HUDEP-2 (cell line): ENCODE measurements at regions not wholly inside any gene's neighbourhood (a gene's known extent, or its start where the extent isn't known, plus 50 kb on each side); places are given as distances from the start of the nearest gene placed in this dataset.

Experiments used
- DNase-seq, 76 experiments: peaks; one replicate each; lab custom pipeline; 2025; ENCODE audit not compliant: unreplicated experiment in 76 of 76; lab: John Stamatoyannopoulos, UW

DNA sequence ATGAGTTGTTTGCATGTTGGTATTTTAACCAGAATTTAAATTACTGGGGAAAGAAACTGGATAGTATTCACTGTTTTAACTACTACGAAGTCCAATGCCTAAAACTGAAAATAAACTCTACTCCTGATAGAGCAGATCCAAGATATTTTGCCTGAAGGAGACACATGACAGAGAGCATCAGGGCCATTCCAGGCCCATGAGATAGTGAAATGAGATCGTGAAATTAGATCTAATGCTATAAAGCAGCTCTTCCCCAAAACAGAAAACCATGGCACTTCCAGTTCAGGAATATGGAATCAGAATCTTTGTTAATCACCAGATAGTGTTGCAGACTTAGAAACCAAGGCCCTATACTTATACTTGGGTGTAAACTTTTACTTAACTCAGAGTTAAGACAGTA lies 124.3 kb upstream of the CACNA2D1 start:
- DNase-seq: no peak

- no peak for DNase-seq
Measured at GRCh38 chr7:82567356-82567755, 123.8 kb upstream of the CACNA2D1 start.

GRCh38 chr7:82566752-82567151 lies 123.2 kb upstream of the CACNA2D1 start:
- no peak for DNase-seq

DNA sequence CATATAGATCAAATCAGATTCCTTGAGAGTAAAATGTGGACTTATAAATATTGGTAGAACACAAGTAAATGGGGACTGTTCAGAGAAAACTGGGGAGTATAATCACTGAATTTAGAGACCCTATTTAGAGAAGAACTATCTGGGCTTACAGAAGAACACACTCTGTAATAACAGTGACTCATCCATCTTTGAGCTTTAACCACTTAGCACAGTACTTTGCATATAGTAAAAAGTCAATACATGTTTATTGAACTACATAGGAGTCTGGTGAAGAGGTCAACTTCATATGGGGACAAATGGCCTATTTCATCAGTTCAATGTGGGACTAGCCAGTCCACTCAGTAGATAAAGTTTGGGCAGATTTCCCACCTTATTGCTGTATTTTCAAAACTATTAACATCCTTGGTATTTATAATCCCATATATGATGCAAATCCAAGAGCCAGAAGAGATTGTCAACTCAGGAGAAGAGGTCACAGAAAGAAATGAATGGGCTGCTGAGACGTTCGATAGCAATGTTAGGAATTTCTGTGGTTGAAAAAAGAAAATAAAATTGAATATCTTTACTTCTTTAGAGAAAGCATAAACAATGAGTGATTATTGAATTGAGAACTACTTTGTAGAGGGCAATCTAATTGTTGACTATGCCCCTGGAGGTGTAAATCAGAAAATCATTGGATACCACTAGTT lies 119.3 kb upstream of the CACNA2D1 start:
- DNase-seq: no peak

DNA sequence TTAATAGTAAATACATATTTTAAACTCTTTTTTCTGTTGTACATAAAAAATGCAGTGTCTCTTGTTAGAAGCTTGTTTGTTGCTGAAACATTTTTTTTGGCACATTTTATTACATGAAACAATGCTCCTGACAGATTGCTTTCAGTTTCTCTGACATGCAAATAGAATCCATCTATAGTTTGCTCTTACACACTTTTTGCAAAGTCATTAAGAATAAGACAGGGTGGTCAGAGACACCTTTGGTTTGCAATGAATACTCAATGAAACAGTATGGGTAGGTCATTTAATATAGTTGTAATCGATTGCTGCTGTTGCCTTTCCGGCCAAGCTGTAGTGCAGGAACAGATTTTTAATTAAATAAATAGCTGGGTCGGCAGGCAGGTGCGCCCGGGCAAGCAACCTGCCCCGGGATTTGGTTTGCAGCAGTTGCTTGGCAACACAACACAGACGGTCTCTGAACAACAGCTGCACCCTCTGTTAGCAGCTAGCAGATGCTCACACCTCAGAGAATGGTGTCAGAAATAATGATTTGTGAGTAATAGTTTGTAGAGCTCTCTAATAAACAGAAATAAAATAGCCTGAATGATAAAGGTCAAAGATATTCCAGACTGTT lies 115.7 kb upstream of the CACNA2D1 start:
- DNase-seq: no peak

GRCh38 chr7:82549616-82550285 lies 106.2 kb upstream of the CACNA2D1 start:
- DNase-seq: no peak

- DNase-seq: no peak
Measured at GRCh38 chr7:82548141-82548688, 104.6 kb upstream of the CACNA2D1 start.

GRCh38 chr7:82542665-82543064 lies 99.1 kb upstream of the CACNA2D1 start:
- no peak for DNase-seq

GRCh38 chr7:82539969-82540368 lies 96.4 kb upstream of the CACNA2D1 start:
- no peak for DNase-seq

DNA sequence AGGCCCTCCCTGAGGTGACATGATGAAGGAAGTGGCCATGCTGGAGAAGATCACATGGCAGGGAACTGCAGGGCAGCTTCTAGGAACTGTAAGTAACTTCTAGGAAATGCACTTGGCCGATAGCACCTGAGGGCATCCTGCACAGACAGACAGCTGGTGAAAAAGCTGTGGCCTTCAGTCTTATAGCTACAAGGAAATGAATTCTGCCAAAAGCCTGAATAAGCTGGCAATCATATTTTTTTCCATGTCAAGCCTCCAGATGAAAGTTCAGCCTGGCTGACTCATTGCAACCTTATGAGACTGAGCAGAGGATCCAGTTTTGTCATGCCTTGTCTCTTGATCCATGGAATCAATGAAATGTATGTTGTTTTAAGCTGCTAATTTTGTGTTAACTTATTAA lies 91.1 kb upstream of the CACNA2D1 start:
- no peak for DNase-seq

GRCh38 chr7:82530361-82530760 lies 86.8 kb upstream of the CACNA2D1 start:
- DNase-seq: no peak

GRCh38 chr7:82528577-82529310 lies 85.2 kb upstream of the CACNA2D1 start:
- no peak for DNase-seq

DNA sequence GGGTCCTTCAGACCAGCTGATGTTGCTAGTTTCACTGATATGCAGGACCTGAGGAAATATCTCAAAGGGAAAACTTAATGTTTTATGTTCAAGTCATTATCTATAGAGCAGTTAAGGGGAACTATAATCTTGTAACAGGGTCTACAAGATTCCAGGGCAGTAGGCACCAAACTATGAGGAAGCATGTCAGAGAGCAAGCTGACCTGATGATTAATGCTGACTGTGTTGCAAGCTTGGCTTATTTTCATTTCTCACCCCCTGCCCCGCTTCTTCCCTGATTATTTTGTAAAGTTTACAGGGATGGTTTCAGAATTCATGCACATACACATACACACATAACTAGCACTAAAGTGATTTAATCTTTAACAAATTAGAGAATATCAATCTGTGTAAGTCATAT lies 84.3 kb upstream of the CACNA2D1 start:
- no peak for DNase-seq

GRCh38 chr7:82521906-82522445 lies 78.4 kb upstream of the CACNA2D1 start:
- DNase-seq: no peak

DNA sequence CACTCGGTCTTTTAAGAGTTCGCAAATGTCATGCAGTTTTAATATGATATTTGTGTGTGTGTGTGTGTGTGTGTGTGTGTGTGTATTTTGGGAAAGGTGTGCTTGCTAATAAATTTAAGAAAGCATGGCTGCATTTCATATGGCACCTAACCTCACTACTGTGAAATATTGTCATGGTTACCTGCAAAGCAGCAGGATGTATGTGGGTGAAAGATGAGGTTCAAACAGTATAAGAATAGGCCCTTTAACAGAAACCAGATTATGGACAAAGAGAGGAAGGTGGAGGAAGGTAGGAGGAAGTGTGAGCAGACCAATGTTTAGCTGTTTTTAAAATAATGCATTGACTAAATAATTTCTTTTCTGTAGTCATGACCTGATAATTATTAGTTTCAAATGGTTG lies 73.5 kb upstream of the CACNA2D1 start:
- no peak for DNase-seq

DNA sequence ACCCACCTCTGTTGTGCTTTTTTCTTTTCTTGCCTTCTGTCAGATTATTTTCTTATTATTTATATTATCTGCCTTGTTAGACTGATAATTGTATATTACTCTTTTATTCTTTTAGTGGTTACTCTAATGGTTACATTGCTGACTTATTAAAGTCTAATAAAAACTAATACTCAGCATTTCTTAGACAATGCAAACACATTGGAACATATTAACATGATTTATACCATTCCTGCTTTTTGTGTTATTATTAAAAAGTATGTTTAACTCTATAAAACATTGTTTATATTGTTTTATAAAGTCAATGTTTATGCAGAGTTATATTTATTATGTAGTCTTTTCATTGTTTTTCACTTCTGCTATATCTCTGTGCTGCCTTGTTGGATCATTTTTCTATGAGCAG lies 68.0 kb upstream of the CACNA2D1 start:
- no peak for DNase-seq

DNA sequence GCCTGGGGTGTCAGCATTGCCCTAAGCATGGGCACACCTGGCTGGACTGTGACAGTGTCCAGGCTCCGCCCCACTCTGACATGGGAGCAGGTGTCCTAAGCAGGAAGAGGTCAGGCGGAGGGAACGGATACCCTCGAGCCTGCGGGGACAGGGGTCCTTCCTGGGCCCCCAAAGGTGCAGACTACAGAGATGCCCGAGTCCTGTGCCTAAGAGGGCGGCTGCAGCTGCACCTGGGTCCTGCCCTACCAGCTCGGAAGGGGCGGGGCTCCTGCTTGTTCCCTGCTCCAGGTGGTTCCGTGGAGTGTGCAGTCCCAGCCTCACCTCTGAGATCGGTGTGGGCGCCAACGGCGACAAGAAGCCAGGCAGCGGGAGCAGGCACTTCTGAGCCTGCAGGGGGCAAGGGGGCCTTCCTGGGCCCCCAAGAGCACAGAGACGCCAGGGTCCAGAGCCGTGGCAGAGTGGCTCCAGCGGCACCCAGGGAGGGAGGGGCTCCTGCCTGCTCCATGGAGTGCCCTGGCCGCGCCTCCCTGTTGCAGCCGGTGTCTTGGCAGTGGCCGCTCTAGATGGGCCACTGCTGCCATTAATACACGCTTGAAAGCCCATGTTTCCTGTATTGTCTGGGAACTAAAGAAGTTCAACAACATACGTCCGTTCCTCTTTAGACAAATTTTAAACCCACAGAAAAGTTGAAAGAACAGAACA lies 64.5 kb upstream of the CACNA2D1 start:
- DNase-seq: no peak

GRCh38 chr7:82507365-82507975 lies 63.9 kb upstream of the CACNA2D1 start:
- DNase-seq: no peak

DNA sequence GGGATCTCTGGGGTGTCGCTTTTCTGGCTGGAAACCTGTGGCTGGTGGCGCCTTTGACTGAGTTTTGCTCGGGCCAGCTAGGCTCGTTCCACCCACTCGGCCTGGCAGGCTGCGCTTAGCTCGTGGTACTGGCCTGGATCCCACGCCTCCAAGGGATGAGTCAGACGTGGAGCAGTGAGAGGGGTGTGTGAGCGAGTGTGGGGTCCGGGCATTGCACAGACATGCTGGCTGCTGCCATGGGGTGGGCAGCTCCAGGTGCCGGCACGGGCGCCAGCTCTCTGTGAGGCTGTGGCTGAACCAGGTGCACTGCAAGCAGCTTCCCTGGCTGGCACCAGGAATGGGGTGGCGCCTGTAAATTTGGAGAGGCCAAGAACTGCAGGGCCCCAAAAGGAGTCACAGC lies 63.1 kb upstream of the CACNA2D1 start:
- peak in 1 of 76 experiments; percentile 1 for DNase-seq

GRCh38 chr7:82506208-82506607 lies 62.6 kb upstream of the CACNA2D1 start:
- no peak for DNase-seq
